Stimulated activated CD8-positive, alpha-beta memory T cell treated with anti-CD3 and anti-CD28 coated beads, Interleukin-12 subunit alpha, Interleukin-12 subunit beta, amount 100 ng/mL, for 24 hours (primary cell): ENCODE measurements at regions not wholly inside any gene's neighbourhood (a gene's known extent, or its start where the extent isn't known, plus 50 kb on each side); places are given as distances from the start of the nearest gene placed in this dataset.
"Not testable (repeated sequence)": the region's sequence is repeated elsewhere in the genome, so short reads cannot be mapped to it uniquely, and the experiment has no call there.

Experiments
- DNase-seq: peaks from one replicate; pipeline ENCODE4 v3.0.0-alpha.2; 2020; ENCODE audit errors: extremely low read depth

DNA sequence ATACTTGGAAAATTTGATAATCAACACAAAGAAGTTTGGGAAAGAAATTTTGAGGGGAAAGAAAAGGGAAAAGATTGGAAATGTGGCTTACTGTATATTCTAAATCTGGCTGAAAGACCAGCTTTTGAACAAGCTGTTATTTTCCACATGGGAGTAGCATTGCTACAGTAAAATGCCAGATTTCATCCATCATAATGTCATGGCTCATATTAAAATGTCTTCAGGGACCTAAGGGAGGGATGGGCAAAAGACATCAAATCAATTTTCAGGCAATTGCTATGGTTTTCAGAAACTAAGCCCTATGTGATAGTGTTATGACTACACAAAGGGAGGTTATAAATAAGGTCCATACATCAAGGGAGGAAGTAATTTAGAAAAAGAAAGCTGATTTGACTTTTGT lies 1116.9 kb upstream of the CELF2 start:
- DNase-seq = no peak

DNA sequence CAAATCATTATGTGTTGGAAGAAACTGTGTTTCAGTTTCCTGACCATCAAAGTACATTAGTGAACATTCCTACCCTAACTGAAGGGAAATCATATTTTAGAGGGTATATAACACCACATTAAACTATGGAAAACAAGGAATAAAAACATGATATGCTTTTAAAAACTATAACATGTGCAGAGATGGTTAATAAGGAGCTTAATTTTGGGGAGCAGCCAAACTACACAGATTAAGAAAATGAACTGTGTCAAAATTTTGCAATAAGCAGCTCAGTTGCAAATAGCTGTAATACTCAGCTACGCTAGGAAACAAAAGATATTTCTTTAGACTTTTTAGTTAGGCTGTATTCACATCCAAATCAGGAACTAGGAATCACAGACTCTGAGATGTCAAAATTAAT lies 1115.7 kb upstream of the CELF2 start:
- DNase-seq = no peak

DNA sequence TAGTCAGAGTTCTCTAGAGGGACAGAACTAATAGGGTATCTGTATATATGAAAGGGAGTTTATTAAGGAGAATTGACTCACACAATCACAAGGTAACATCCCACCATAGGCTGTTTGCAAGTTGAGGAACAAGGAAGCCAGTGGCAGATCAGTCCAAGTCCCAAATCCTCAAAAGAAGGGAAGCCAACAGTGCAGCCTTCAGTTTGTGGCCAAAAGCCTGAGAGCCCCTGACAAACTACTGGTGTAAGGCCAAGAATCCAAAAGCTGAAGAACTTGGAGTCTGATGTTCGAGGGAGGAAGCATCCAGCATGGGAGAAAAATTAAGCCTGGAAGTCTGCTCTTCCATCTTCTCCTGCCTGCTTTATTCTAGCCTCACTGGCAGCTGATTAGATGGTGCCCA lies 1107.2 kb upstream of the CELF2 start:
- no peak for DNase-seq

DNA sequence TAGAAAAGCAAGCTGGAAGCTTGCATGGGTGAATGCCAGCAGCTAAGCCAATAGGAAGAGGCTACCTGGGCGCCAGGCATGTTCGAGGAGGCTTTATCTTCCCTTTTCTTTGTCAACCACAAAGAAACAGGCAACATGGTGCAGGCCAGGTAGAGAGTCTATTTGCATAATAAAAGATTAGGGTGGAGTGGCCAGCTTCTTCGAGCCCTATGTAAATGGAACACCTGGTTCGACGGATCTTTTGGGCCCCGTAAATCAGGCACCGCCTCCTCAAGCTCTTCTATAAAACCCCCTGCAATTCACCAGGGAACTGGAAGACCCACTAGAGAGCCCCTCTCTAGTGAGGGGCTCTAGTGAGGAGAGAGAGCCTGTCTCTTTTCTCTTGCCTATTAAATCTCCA lies 1106.2 kb upstream of the CELF2 start:
- no peak for DNase-seq

DNA sequence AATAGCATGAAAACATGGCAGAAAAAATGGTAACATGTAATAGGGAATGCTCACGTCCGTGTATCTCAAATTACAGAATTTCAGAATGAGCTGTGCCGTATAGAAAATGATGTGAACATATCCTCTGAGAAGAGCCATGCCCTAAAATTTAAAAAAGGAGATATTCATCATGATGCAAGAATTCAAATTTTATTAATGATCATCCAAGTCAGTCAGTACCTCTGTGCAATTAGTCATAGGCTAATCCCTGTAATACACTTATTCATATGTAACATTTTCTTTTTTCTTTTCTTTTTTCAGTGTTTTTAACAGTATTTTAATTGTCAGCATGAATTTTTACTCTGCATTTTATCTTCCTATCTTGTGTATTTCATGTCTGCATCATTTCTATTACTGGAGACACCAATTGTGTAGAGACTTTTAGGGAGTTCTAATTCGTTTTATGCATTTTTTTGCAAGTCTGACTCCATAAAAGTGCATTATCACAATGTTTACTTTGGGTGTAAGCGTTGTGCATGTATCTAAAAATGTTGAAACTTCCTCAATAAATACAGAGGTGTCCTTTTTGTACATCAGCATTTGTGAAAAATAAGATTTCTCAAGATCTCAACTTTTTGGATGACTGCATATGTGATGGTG lies 1103.7 kb upstream of the CELF2 start:
- DNase-seq = no peak

DNA sequence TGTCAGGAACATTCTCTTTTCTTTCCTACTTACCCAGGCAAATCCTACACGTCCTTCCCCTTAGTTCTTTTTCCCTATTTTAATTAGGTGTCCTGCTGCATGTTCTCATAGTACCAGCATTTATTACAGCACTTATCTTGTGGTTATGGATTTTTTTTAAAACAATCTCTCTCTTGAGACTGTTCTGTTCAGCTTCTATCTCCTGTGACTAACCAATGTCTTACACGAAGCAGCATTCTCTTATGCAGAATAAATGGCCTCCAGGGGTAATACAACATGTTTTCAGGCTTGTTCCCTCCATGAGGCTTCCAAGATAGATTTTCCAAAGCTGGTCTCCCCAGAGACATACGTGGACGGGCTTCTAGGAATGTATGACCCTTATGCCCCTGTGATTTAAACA lies 1096.1 kb upstream of the CELF2 start:
- DNase-seq = no peak

DNA sequence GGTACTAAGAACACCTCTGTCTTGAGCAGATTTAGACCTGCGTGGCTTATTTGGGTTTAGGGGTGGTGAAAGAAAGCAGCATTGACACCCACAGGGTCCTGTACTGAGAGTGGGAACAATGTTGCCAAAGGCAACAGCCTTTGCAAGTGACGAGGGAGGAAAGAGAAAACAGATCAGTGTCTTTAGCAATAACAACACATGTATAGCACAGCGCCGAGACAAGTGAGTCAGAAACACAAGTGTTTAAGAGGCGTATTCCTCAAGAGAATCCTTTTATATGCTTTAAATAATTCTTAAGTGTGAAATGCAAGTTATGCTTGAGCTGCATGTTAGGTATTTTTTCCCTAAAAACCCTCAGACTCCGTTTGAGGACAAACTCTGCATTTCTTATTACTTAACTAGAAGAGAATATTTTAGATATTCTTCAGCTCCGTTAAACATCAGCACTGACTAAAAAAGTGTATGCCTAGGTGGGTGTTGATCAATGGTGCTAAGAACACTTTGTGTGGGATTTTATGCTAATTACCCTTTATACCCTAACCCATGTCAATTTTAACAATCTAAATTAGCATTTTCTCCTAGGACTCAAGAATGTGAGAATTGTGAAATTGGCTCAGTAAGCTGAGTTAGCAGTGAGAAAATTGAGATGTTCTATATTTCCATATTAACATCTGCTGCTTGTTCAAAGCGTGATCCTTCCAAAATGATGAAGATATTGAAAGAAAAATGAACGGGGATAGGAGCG lies 1095.4 kb upstream of the CELF2 start:
- no peak for DNase-seq

DNA sequence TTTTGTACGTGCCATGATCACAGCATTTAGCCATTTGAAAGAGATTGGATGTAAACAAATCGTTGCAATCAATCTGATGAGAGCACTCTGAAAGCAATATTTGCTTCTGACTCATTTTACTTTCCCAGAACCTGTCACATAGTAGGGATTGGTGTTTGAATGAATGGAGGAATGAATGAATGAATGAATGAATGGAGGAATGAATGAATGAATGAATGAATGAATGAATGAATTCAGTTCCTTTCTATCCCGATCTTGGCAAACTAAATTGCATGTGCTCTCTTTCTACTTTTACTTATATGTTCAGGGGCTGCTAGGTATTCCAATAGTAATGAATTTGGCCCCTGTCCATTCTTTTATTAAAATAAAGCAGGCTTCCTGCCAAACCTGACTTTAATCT lies 1091.7 kb upstream of the CELF2 start:
- no peak for DNase-seq

DNA sequence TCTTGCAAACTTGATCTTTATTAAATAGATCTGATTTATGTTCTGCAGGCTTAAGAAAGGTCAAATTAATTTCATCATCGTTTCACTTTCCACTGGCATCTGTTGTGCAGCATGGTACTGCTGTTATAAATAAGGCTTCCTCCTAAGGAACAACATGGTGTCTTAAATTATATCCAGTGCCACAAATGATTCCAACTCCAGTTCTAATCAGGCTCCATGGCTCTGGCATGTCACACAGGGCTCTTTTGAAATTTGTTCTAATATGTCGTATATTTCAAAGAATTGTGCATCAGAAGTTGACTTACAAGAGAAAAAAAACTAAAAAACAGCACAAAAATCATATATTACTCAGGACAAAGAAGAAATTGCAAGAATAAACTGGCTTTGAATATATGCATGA lies 1090.8 kb upstream of the CELF2 start:
- DNase-seq = no peak

DNA sequence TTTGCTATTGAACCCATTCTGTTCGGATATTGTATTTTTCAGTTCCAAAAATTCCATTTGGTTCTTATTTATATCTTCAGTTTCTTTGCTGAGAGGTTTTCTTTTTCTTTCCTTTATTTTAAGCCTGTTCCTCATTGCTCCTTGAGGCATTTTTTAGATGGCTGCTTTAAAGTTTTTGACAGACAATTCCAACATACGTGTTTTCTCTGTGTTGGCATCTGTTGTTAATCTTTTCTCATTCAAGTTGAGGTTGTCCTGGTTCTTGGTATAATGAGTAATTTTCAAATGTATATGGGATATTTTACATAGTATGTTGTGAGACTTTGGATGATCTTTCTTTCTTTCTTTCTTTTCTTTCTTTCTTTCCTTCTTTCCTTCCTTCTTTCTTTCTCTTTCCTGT lies 1078.0 kb upstream of the CELF2 start:
- DNase-seq = no peak

DNA sequence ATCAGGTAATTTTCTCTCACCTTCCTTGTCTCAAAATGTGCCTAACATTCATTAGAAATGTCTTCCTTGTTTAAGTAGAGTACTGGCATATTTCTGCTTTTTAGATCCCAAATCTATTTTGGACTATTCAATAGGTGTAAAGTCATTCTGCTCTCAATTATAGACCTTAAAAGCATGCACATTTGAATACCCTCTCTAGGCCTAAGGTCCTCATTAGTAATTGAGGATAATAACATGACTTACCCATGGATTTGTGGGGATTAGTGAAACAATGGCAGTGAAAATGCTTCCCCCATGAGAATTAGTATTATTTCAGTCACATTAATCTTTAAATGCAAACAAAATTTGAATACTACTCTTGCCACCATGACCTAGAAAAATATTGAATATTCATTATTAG lies 1073.0 kb upstream of the CELF2 start:
- DNase-seq = no peak

DNA sequence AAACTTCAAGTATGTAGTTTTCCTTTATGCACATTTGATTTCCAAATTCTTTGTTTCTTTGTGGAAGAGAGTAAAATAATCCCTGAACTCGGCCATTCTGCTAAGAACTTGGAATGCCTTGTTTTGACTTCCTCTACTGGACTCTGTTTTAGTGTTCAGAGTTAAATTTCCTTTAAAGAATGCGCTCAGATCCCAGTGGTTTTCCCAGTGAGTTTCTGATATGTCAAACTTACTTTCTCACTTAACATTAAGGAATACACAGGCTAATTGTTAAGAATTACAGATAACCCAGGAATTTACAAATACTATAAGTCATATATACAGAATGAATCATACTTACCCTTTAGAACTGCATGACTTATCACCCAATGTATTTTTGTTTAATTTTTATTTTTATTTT lies 1067.6 kb upstream of the CELF2 start:
- no peak for DNase-seq

DNA sequence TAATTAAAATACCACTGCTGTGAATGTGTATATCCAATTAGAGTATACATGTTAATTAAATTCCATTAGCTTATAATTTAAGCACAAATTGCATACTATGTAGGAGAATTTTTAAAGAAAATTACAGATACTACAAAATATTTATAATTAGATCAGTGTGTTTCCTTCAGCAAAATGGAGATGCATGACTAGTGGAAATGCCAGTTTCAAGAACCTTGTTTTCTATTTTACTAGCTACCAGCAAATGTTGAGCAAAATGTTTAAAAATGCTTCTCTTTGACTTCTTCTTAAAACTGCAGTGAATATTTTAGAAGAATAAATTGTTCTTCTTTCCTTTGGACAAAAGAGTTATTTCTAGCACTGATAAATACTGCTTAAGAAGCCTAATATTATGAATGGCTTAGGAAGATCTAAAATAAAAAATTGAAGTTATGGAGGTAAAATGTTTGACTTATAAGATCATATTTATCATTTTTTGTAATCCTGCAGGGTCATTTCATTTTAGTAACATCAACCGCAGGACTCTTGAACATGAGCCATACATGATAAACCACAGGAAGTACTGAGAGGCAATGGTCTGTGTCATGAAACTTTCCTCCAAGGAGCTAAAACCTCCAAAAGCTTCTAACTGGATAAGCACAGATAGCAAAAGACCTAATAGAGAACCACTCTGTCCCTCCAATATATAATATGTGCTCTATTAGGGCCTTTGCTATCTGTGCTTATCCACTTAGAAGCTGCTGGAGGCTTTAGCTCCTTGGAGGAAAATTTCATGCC lies 1066.0 kb upstream of the CELF2 start:
- no peak for DNase-seq

DNA sequence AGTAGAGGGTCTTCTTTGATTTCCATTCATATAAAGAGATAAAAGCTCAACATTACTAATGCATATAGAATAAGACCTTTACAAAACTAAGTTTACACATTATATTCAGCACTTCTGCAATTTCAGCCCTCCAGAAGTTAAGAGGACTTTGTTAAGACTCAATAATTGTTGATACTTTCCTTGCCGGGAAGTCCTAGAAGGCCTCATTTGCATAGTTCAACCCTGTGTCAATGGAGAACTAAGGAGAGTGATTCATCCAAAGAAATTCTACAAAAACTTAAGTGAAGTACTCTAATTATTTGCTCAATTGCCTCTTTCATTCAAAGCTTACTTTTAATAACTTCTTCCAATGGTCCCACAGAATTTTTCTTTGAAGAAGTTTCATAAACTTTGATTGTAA lies 1060.3 kb upstream of the CELF2 start:
- no peak for DNase-seq

DNA sequence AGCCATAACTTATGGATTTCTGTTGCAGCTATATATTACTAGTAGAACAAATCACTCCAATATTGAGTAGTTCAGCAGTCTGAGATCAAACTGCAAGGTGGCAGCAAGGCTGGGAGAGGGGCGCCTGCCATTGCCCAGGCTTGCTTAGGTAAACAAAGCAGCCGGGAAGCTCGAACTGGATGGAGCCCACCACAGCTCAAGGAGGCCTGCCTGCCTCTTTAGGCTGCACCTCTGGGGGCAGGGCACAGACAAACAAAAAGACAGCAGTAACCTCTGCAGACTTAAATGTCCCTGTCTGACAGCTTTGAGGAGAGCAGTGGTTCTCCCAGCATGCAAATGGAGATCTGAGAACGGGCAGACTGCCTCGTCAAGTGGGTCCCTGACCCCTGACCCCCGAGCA lies 1059.8 kb upstream of the CELF2 start:
- DNase-seq = not testable (repeated sequence)

DNA sequence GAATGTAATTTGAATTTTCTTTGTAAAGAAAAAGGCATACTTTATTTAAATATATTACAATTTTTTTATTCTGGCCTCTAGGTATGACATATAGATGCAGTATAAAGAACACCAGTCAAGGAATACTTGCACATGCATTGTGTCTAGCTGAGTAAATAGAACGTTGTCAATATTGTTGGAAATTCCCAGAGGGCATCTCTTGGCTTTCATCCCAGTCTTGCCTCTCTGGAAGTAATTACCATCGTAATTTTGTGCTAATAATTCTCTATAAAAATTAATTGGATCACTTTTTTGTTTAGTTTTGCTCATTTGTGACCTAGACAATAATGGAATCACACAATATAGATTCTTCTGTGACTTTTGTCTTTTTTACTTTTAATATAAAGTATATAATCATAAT lies 1052.3 kb upstream of the CELF2 start:
- no peak for DNase-seq

DNA sequence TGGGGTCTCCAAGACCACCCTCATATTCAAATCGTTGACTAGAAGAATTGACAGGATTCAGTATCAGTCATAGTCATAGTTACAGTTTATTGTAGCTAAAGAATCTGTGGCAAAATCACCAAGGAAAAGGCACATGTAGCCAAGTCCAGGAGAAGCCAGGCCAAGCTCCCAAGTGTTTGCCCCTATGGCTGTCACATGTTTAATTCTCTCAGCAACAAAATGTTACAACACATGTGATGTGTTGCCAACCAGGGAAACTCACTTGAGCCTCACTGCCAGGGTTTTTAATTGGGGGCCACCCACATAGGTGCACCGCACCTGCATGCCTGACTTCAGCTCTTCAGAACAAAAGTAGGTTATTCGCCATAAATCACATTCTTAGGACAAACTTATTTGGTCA lies 1030.9 kb upstream of the CELF2 start:
- no peak for DNase-seq

DNA sequence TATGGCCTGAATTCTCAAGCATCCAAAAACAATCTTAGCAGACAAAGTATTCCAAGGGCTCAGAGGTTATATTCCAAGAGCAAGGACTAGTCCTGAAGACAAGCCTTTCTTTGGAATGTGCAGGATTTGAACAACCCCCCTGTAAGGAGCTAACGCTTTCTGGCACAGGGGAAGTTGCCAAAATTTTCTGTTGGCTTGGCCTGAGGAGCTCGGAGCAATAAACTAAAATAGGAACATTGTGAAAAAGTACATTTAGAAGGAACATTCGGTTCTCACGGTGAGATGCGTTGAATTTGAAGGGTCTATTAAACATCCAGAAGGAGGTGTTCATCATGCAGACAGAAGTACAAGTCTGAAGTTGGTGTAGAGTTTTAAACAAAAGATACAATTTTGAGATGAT lies 1030.5 kb upstream of the CELF2 start:
- DNase-seq = no peak

DNA sequence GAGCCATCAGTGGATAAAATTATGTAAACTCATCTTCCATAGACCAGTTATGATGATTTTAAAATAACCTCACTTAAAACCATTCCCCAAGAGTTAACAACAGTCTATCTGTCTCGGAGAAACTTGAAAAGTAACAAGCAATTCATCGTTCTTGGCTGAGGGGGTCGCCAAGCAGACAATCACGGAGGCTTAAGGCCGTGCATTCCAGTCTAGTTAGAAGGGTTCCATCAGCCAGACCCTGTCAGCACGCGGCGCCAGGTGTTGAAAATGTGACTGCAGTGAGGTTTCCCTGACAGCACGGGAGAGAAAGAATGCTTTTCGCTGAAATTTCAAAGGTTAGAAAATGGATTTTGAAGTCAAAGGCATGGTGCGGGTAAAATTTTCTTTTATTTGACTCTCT lies 1025.0 kb upstream of the CELF2 start:
- DNase-seq = no peak

DNA sequence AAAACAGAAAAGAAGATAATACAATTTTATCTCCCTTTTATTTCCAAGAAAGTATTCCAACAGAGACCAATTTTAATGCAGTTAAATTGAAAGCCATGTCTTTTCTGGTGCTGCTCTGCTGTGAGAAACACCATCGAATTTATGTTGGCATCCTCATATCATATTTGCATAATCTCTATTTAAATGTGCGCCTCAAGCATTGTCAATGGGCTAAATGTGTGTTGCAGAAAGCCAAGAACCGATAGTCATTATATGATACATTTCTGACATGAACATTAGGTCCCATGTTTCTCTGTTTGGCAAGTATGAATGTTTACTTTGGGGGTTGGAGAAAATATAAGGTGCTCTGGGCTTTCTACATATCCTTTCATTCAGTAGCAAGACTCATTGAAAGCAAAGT lies 1023.5 kb upstream of the CELF2 start:
- DNase-seq = no peak

DNA sequence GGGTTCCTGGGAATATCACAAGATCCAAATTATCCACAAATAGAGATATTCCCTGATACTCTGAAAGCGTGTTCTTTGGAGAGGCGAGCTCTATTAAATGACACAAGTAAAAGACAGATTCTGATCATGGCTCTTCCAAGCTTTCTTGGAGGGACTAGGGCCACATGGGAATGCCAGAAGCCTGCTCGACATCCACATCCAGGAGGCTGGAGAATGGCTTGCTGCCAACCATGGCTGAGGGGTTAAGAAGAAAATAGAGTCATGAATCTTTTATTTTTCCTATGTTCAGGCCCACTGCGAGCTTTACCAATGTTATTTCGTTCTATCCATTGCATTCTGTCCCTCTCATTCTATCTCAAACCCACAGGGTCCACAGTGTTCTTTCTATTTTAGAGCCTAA lies 1018.0 kb upstream of the CELF2 start:
- no peak for DNase-seq

DNA sequence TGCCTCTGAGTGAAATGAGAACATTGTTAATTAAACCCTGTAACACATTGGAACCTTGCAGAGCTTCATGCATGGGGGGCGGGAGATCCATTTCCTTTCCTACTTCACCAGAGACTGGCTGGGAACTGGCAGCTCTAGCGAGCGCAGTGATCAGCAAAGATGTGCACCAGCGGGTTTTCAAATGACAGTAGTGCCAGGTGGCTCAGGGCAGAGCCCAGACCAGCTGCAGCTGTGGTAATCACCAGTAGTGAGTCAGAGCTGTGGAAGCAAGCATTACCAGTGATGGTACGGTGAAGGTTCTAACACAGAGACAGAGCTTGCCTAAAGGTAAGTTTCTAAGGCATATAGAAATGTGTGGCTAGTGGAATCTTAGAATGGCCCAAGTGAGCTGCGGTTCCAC lies 1009.7 kb upstream of the CELF2 start:
- DNase-seq = no peak

DNA sequence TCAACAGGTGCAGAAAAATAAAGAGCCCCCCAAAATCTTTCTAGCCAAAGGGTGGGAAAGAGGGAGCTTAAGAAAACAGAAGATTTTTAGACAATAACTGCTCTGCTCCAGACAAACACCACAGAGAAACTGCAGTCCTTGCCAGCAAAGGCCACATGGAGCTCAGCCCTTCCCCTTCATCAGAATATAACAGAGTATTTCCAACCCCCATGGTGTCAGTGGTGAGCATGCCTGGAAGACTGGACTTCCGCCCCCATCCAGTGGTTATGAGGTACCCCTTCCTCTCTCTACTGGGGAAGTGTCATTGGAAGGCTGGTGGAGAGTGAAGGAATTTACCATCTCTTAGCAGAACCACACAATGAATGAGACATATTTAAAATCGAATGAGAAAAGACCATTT lies 1007.3 kb upstream of the CELF2 start:
- DNase-seq = no peak
